GM10248 (cell line): ENCODE measurements at regions not wholly inside any gene's neighbourhood (a gene's known extent, or its start where the extent isn't known, plus 50 kb on each side); places are given as distances from the start of the nearest gene placed in this dataset.

Source experiments
- CTCF ChIA-PET: fragments of 300-600 bp; sonication (Branson Sonifier 250); formaldehyde crosslinking; extraction: SDS; loops from one replicate; lab custom pipeline; 2021; ENCODE audit warnings: antibody characterized with exemption; lab: Yijun Ruan, JAX
- POLR2A ChIA-PET: fragments of 350-650 bp; sonication (Branson Sonifier 250); formaldehyde crosslinking; extraction: SDS; loops from one replicate; lab custom pipeline; 2020; ENCODE audit warnings: antibody characterized with exemption; lab: Yijun Ruan, JAX
- DNase-seq: peaks from one replicate; pipeline ENCODE4 v3.0.0; 2012; ENCODE audit errors: extremely low spot score
- CTCF ChIP-seq: IDR thresholded peaks from 2 replicates; pipeline ENCODE4 v1.5.1; 2012; ENCODE audit warnings: mild to moderate bottlenecking, low read depth; ENCODE audit errors: extremely low read depth, missing control alignments, control extremely low read depth

GRCh38 chr14:71221119-71221518, 313.9 kb downstream of the PCNX1 start:
- ChIA-PET CTCF (no interaction called here), POLR2A (no interaction called here)
- TF ChIP-seq CTCF: no peak
- DNase-seq: no peak

DNA sequence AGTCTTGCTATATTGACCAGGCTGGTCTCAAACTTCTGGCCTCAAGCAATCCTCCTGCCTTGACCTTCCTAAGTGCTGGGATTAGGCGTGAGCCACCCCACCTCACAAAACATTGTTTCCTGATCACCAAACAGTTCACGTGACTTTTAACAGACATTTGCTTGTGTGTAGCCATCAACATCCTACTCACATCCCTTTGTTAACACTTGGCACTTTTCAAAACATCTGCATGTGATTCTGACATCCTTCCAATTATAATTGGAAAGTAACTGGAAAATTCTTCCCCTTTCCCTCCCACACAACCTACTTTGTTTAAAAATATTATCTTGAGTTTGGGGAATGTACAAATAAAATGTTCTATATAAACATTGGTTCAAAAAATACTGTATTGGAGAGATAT, 317.9 kb downstream of the PCNX1 start:
- DNase-seq: no peak
- POLR2A ChIA-PET: no interaction called here
- TF ChIP-seq CTCF: no peak
- CTCF ChIA-PET: no interaction called here

DNA sequence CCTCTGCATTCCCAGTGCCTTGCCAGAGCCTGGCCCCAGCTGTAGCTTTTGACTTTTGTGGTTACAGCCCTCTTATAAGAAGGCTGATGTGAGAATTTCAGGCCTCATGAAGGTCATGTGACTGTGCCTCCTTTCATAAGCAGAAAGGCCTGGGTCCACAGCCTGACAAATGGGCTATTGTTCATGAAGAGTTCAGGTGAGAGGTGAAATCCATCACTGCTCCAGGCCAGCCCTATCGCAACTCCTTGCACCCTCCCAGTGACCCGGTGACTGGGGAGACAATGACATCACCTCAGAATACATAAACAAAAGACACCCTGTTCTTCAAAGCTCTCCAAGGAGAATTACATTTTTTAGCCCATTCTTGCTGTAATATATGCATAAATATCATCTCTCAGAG, 321.5 kb downstream of the PCNX1 start:
- TF ChIP-seq CTCF: no peak
- no peak for DNase-seq
- CTCF ChIA-PET: interaction anchor here (1.6 to 2.6 kb wide), 2 partner anchors 12 to 16 kb away, joined by 3 to 7 read pairs; no protein-coding TSS in a partner anchor
- POLR2A ChIA-PET: no interaction called here

GRCh38 chr14:71229875-71230274, 322.6 kb downstream of the PCNX1 start:
- ChIA-PET POLR2A (no interaction called here), CTCF (interaction anchor here (1.3 to 2.6 kb wide), 2 partner anchors 17 to 523 kb away, joined by 4 to 7 read pairs; no protein-coding TSS in a partner anchor)
- no peak for DNase-seq
- no peak for TF ChIP-seq CTCF

GRCh38 chr14:71230897-71231296, 323.6 kb downstream of the PCNX1 start:
- no peak for DNase-seq
- TF ChIP-seq CTCF: no peak
- ChIA-PET CTCF (no interaction called here), POLR2A (no interaction called here)

DNA sequence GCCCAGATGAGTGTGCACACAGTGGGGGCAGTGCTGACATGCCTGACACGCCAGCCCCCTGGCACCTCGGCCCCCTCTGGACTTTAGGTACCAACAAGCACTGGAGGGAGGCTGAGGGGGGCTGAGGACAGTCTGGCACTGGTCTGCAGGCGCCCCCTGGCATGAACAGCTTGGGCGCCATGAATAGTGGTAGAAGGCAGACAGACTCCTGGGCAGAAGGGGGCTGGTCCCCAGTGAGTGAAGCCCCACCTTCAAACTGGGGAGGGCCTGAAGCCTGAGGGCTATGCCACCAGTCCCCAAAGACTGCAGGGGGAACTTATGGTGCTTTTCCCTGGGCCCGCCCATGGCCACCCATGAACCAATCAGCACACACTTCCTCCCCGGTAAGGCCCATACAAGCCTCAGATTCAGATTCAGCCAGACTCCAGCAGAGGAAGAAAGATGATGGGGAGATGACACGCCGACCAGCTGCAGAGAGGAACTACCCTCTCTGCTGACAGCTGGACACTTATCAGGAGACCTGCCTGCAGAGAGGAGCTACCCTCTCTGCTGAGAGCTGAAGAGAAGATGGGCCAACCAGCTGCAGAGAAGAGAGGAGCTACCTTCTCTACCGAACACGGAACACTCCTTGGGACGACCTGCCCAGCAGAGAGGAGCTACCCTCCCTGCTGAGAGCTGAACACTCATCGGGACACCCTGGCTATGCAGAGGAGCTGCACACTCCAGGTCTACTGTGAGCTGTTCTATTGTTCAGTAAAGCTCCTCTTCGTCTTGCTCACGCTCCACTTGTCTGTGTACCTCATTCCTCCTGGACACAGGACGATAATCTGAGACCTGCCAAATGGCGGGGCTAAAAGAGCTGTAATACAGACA, 324.5 kb downstream of the PCNX1 start:
- POLR2A ChIA-PET: interaction anchor here (0.6 to 1.0 kb wide), 2 partner anchors 134 to 602 kb away, joined by 3 read pairs; no protein-coding TSS in a partner anchor
- CTCF ChIA-PET: interaction anchor here (0.7 kb wide), 1 partner anchor 11 kb away, joined by 3 read pairs; no protein-coding TSS in a partner anchor
- no peak for TF ChIP-seq CTCF
- DNase-seq: peak; percentile 39
